Neural crest cell (in vitro differentiated cells): ENCODE measurements at regions not wholly inside any gene's neighbourhood (a gene's known extent, or its start where the extent isn't known, plus 50 kb on each side); places are given as distances from the start of the nearest gene placed in this dataset.
A peak's percentile ranks its signal among the peaks of the same experiment; 100 is the strongest.

Experiments used
- DNase-seq: peaks from one replicate; pipeline ENCODE4 v3.0.0; 2021; ENCODE audit warnings: low read depth, mixed read lengths, low spot score
- H3K27ac Mint-ChIP-seq: one replicate; pipeline ENCODE4 v1.8.0; 2021; ENCODE audit warnings: mild to moderate bottlenecking, mixed read lengths; ENCODE audit not compliant: unreplicated experiment
- H3K27me3 Mint-ChIP-seq: 2 replicates; pipeline ENCODE4 v1.8.0; 2021; ENCODE audit warnings: low read depth, mild to moderate bottlenecking, mixed read lengths
- H3K36me3 Mint-ChIP-seq: 2 replicates; pipeline ENCODE4 v1.8.0; 2021; ENCODE audit warnings: low read depth, mild to moderate bottlenecking, mixed read lengths
- H3K4me1 Mint-ChIP-seq: 2 replicates; pipeline ENCODE4 v1.8.0; 2021; ENCODE audit warnings: mixed read lengths
- H3K4me3 Mint-ChIP-seq: one replicate; pipeline ENCODE4 v1.8.0; 2021; ENCODE audit warnings: mild to moderate bottlenecking, mixed read lengths
- H3K9me3 Mint-ChIP-seq: 2 replicates; pipeline ENCODE4 v1.8.0; 2021; ENCODE audit warnings: mixed read lengths
- CTCF ChIP-seq: fragments of 200-600 bp; sonication (generic); conservative IDR thresholded peaks from 2 replicates; pipeline ENCODE4 v1.5.0; 2021; ENCODE audit warnings: antibody characterized with exemption, mild to moderate bottlenecking

DNA sequence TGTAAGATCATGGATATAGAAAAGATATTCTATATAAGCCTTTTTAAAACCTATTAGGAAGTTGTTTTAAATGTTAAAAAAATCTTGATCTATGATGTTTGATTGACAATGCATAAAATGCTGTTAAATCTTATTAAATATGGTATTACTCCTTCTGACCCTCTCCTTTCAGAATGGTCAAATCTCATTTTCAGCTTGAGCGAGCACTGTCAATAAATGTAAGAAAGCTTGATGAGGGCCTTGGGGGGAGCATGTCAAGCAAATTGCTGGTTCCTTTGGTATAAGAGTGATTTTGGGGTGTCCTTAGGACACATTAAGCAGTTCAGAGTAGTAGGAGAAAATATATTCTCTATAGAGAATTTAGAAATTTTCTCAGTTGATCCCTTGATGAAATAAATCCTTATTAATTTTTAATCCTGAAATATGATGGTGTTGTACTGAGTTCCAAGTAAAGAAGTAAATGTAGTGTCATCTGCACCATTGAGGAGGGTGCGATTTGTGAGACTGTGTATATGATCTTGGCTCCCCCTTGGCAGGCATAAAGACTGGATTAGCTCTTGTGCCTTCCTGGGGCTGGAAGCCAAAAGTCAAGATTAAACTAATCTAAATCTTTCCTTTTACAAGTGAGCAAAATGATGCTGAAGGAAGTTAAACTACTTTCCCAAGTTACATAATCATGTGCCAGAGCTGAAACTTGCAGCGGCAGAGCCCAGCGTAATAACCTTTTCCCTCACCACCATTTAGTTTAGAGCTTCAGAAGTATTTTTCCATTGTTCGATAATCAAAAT is 82.6 kb upstream of the ANK2 start:
- Mint-ChIP-seq H3K36me3 (peaks cover 4% of the 10 kb centered on the region), H3K9me3 (peaks cover 3% of the 10 kb centered on the region), H3K4me3 (no peak overlapping the region), H3K4me1 (peaks cover 23% of the 10 kb centered on the region), H3K27ac (no peak overlapping the region), H3K27me3 (no peaks in the 10 kb centered on the region)
- DNase-seq, result no peak
- TF ChIP-seq CTCF, result no peak

DNA sequence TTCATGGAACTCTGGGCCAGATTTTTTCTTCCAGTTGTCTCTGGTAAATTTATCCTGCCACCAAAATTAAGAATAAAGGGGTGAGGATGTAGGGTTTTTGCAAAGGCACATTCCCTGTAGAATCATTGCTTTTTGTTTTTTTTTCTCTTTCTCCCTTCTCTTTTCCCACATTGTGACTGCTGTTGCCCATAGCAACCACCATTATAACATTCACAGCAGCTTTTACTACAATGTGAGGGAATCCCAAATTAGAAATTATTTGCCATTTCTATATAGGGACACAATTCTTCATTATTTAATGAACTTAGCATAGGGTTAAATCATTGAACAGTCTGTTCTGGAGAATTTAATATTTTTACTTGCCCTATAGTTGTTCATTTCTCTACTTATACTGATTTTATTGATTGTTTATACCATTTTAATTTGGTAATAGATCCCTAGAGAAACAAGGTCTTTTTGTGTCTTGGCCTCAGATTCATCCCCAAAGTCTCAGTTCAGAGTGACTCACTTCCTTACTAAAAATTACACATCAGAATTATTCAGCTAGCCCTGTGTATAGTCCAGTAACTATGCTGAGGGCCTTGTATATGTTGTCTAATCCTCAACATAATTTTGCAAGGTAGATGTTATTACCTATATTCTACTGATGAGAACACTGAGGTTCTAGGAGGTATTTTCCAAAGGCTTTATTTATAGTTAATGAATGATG is 80.8 kb upstream of the ANK2 start:
- Mint-ChIP-seq H3K4me1 (peaks cover 23% of the 10 kb centered on the region), H3K9me3 (peaks cover 3% of the 10 kb centered on the region), H3K27me3 (no peaks in the 10 kb centered on the region), H3K36me3 (peaks cover 4% of the 10 kb centered on the region), H3K27ac (peak overlapping the region; percentile 40), H3K4me3 (no peak overlapping the region)
- no peak for DNase-seq
- no peak for TF ChIP-seq CTCF

- Mint-ChIP-seq H3K36me3 (no peaks in the 10 kb centered on the region), H3K27me3 (no peaks in the 10 kb centered on the region), H3K4me3 (no peak overlapping the region), H3K27ac (no peak overlapping the region), H3K9me3 (no peaks in the 10 kb centered on the region), H3K4me1 (peaks cover 23% of the 10 kb centered on the region)
- no peak for TF ChIP-seq CTCF
- no peak for DNase-seq
Measured at GRCh38 chr4:112970903-112971302, 78.5 kb upstream of the ANK2 start.

- H3K27ac Mint-ChIP-seq, result no peak overlapping the region
Measured at GRCh38 chr4:112973750-112974251, 75.7 kb upstream of the ANK2 start.

More at GRCh38 chr4:112973750-112974251, 75.7 kb upstream of the ANK2 start:
- H3K4me1 Mint-ChIP-seq, result peaks cover 1% of the 10 kb centered on the region
- H3K36me3 Mint-ChIP-seq, result no peaks in the 10 kb centered on the region
- no peaks in the 10 kb centered on the region for H3K27me3 Mint-ChIP-seq
- H3K9me3 Mint-ChIP-seq, result no peaks in the 10 kb centered on the region
- no peak for TF ChIP-seq CTCF
- no peak overlapping the region for H3K4me3 Mint-ChIP-seq
- no peak for DNase-seq
